Thyroid gland (tissue), 4 donors: ENCODE measurements at regions not wholly inside any gene's neighbourhood (a gene's known extent, or its start where the extent isn't known, plus 50 kb on each side); places are given as distances from the start of the nearest gene placed in this dataset.

Experiments used
- DNase-seq, 2 donors: peaks; one replicate each; pipeline ENCODE4 v3.0.0-alpha.2; 2019
- H3K27ac ChIP-seq, 3 donors: fragments of 200-600 bp; sonication (generic); 1 replicate in 2 of 3; 2 replicates in 1 of 3; pipeline ENCODE4 v1.5.1; 2016 to 2019; ENCODE audit warnings: mild to moderate bottlenecking in 1 of 3, moderate library complexity in 1 of 3
- H3K27me3 ChIP-seq: fragments of 200-600 bp; sonication (generic); one replicate; pipeline ENCODE4 v1.5.1; 2019
- H3K36me3 ChIP-seq, 2 donors: fragments of 200-600 bp; sonication (generic); one replicate each; pipeline ENCODE4 v1.5.1; 2016 to 2019
- H3K4me1 ChIP-seq, 2 donors: fragments of 200-600 bp; sonication (generic); one replicate each; pipeline ENCODE4 v1.5.1; 2017 to 2019
- H3K4me3 ChIP-seq, 3 donors: fragments of 200-600 bp; sonication (generic); replicated peaks in 1 of 3; 1 replicate in 2 of 3; 2 replicates in 1 of 3; pipeline ENCODE4 v1.5.1; 2016; ENCODE audit warnings: mild to moderate bottlenecking in 1 of 3
- H3K9me3 ChIP-seq: fragments of 200-600 bp; sonication (generic); one replicate; pipeline ENCODE4 v1.5.1; 2017
- POLR2A ChIP-seq, 2 donors: fragments of 450-650 bp; IDR thresholded peaks; one replicate each; pipeline ENCODE4 v1.6.1; 2017; ENCODE audit warnings: antibody characterized with exemption in 2 of 2, mild to moderate bottlenecking in 2 of 2, moderate library complexity in 1 of 2
- WGBS, 2 donors: methylation state at CpG; one replicate each; pipeline ENCODE4 v1.1.5; 2017; 5-methylcytosine and 5-hydroxymethylcytosine counted together
- intact Hi-C: fragments of 100-400 bp; cut with DNase I; formaldehyde crosslinking; loops from one replicate; pipeline ENCODE4 v1.15.1; 2023
- TF ChIP-seq, protein P1 (sequence below), 6 experiments: fragments of 200-600 bp in 3 of 6; fragments of 450-650 bp in 3 of 6; sonication (generic) in 3 of 6; IDR thresholded peaks; one replicate each; pipeline ENCODE4 v1.5.1; 2016 to 2019; ENCODE audit warnings: antibody characterized with exemption in 6 of 6, mild to moderate bottlenecking in 2 of 6, inconsistent platforms in 1 of 6, moderate library complexity in 1 of 6

GRCh38 chr4:111210595-111210994 is 587.7 kb upstream of the PITX2 start:
- WGBS, 2 donors: 75 to 78% methylated on average over 7 of the region's 7 CpGs
- Histone ChIP-seq H3K4me3 (no peak overlapping the region), H3K27ac (no peak overlapping the region), H3K36me3 (no peaks in the 10 kb centered on the region), H3K9me3 (no peaks in the 10 kb centered on the region), H3K4me1 (no peaks in the 10 kb centered on the region), H3K27me3 (no peaks in the 10 kb centered on the region)
- intact Hi-C loops: no loop called here
- TF ChIP-seq, protein P1, sequence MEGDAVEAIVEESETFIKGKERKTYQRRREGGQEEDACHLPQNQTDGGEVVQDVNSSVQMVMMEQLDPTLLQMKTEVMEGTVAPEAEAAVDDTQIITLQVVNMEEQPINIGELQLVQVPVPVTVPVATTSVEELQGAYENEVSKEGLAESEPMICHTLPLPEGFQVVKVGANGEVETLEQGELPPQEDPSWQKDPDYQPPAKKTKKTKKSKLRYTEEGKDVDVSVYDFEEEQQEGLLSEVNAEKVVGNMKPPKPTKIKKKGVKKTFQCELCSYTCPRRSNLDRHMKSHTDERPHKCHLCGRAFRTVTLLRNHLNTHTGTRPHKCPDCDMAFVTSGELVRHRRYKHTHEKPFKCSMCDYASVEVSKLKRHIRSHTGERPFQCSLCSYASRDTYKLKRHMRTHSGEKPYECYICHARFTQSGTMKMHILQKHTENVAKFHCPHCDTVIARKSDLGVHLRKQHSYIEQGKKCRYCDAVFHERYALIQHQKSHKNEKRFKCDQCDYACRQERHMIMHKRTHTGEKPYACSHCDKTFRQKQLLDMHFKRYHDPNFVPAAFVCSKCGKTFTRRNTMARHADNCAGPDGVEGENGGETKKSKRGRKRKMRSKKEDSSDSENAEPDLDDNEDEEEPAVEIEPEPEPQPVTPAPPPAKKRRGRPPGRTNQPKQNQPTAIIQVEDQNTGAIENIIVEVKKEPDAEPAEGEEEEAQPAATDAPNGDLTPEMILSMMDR (IDR thresholded peaks at IDR 0.05): no peak
- TF ChIP-seq POLR2A (IDR thresholded peaks at IDR 0.05): no peak
- DNase-seq: no peak

DNA sequence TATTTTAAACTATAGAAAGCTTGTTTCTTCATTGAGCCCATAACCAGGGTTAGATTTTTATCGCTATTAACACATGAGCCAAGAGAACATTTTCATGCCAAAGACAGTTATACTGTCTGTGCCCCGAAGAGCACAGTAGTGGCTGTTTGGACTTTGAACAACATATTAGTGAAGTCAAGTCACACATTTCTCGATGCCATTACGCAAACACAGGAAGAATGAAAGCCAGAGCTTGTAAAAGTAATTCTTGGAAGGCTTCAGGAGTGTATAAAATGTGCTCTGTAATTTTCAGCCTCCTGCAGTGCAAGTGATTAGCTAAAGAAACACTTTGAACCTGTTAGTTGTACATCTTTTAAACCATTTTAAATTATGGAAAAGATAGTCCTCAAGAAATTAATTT is 590.7 kb upstream of the PITX2 start:
- WGBS, 2 donors: 68 to 82% methylated on average over 4 of the region's 4 CpGs
- TF ChIP-seq, protein P1 (IDR thresholded peaks at IDR 0.05): no peak
- no peak for TF ChIP-seq POLR2A (IDR thresholded peaks at IDR 0.05)
- Histone ChIP-seq H3K9me3 (no peaks in the 10 kb centered on the region), H3K27ac (no peak overlapping the region), H3K27me3 (no peaks in the 10 kb centered on the region), H3K36me3 (no peaks in the 10 kb centered on the region), H3K4me3 (no peak overlapping the region), H3K4me1 (no peaks in the 10 kb centered on the region)
- no peak for DNase-seq
- intact Hi-C loops: no loop called here

DNA sequence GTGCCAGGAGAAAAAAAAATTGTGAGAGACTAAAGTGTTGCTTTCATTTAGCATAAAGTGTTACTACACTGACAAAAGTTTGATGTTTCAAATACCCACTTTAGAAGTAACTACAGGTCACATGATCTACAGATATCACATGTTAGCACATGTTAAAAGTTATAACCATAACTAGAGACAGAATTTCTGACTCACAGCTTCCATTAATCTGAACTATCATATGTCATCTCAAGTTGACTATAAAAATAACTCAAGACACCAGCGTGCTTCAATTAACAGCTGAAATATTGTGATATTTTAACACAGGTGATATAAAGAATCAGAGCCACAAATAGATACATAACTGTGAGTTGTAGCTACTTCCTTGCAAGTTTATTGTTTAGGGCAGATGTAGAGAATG is 591.5 kb upstream of the PITX2 start:
- intact Hi-C loops: no loop called here
- Histone ChIP-seq H3K4me1 (no peaks in the 10 kb centered on the region), H3K27ac (no peak overlapping the region), H3K4me3 (no peak overlapping the region), H3K36me3 (no peaks in the 10 kb centered on the region), H3K9me3 (no peaks in the 10 kb centered on the region), H3K27me3 (no peaks in the 10 kb centered on the region)
- WGBS, 2 donors: 85 to 90% methylated on average over 1 of the region's 1 CpG
- no peak for DNase-seq
- no peak for TF ChIP-seq POLR2A (IDR thresholded peaks at IDR 0.05)
- TF ChIP-seq, protein P1 (IDR thresholded peaks at IDR 0.05): no peak

- no peaks in the 10 kb centered on the region for H3K4me1 ChIP-seq
- H3K9me3 ChIP-seq: no peaks in the 10 kb centered on the region
- no peak for DNase-seq
- intact Hi-C loops: no loop called here
- H3K27me3 ChIP-seq: no peaks in the 10 kb centered on the region
- no peaks in the 10 kb centered on the region for H3K36me3 ChIP-seq
- H3K27ac ChIP-seq: no peak overlapping the region
- TF ChIP-seq POLR2A (IDR thresholded peaks at IDR 0.05): no peak
- TF ChIP-seq, protein P1 (IDR thresholded peaks at IDR 0.05): no peak
- H3K4me3 ChIP-seq: no peak overlapping the region
These were observed 592.9 kb upstream of the PITX2 start for GRCh38 chr4:111215755-111216154.

DNA sequence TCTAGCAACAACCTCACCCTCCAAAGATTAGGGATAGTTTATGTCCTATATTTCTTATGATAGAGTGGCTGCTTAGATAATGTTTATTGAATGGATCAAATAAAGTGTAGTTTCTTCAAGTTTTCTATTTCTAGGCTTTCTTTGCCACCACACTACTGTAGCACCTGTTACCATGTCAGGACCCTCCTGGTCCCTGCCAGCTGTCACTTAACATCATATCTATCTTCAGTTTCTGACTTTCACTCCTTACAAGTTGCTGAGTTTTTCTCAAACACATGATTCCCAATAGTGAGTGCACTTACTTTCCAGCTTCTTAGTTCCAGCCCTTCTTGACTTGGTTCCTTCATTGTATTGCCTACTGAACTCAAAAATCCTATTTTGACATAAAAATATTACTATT is 593.9 kb upstream of the PITX2 start:
- no peaks in the 10 kb centered on the region for H3K9me3 ChIP-seq
- no peaks in the 10 kb centered on the region for H3K4me1 ChIP-seq
- no peak overlapping the region for H3K27ac ChIP-seq
- H3K4me3 ChIP-seq: no peak overlapping the region
- H3K27me3 ChIP-seq: no peaks in the 10 kb centered on the region
- no peak for DNase-seq
- intact Hi-C loops: no loop called here
- no peaks in the 10 kb centered on the region for H3K36me3 ChIP-seq
- no peak for TF ChIP-seq POLR2A (IDR thresholded peaks at IDR 0.05)
- TF ChIP-seq, protein P1 (IDR thresholded peaks at IDR 0.05): no peak
